MM.1S (cell line): ENCODE measurements at regions not wholly inside any gene's neighbourhood (a gene's known extent, or its start where the extent isn't known, plus 50 kb on each side); places are given as distances from the start of the nearest gene placed in this dataset.

ENCODE experiments used
- CTCF ChIP-seq: fragments of 300-600 bp; sonication (generic); IDR thresholded peaks from 2 replicates; pipeline ENCODE4 v1.5.1; 2016; ENCODE audit warnings: antibody characterized with exemption, low read length, mixed read lengths
- EZH2 ChIP-seq: fragments of 300-600 bp; sonication (generic); optimal IDR thresholded peaks from 2 replicates; pipeline ENCODE3; 2017; ENCODE audit warnings: low read depth, mild to moderate bottlenecking, antibody characterized with exemption, low read length, mixed read lengths

DNA sequence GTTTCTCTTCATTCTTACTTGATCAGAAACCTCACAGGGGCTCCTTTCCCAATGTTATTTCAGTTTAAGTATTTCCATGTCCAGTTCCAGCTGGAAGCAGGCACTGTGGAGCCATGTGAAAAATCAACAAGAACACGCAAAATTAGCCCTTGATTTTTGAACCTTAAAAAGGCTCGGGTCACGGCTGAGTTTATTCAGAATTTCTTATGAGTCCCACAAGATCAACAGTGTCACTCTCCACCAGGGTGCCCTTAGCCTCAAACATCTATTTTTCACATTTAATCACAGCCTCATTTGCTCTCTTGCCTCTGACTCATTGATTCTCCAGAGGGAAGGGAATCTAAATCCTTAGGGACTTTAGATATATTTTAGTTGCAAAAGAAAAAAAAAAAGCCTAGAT, 157.7 kb upstream of the AVPR1A start:
- no peak for TF ChIP-seq CTCF
- no peak for TF ChIP-seq EZH2
